SK-N-MC (cell line): ENCODE measurements at regions not wholly inside any gene's neighbourhood (a gene's known extent, or its start where the extent isn't known, plus 50 kb on each side); places are given as distances from the start of the nearest gene placed in this dataset.

Source experiments
- EZH2 ChIP-seq: fragments of 200-600 bp; sonication (generic); IDR thresholded peaks from one replicate; pipeline ENCODE4 v1.6.1; 2017; ENCODE audit warnings: antibody characterized with exemption
- FOXP2 ChIP-seq: optimal IDR thresholded peaks from 2 replicates; pipeline ENCODE3; 2011; ENCODE audit warnings: mild to moderate bottlenecking, moderate library complexity; ENCODE audit not compliant: insufficient read depth; ENCODE audit errors: extremely low read length, control extremely low read depth
- POLR2AphosphoS5 ChIP-seq: IDR thresholded peaks from 2 replicates; pipeline ENCODE4 v1.6.1; 2012; ENCODE audit warnings: mild to moderate bottlenecking, low read depth, low read length, borderline replicate concordance

DNA sequence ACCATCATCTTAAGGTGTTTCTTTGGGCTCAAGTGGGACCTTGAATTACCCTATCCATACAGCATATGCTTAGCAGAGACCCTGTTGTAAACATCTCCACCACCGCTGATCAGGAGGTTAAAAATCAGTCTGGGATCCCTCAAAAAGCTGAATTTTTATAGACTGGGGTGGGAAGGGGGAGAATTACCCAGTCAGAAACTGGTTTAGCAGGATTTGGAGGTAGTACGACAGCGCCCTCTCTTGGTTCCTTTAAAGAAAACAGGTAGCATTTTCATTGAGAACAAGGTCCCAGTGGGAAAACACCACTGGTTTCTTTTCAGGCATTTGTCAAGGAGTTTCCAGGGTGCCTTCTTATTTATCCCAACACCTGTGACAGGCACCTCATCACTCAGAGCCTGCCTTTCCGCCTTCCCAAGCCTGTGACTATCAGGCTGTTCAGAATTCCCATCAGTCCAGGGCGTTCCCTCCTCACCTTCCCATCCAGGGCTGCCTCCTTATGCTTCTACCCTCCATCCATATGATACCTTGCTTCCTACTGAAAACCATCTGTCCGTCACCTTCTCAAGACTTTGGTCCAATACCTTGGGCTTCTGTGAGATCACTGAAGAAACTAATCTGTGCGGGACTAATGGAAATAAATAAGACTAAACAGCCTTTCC is 203.8 kb upstream of the RAI14 start:
- TF ChIP-seq POLR2AphosphoS5 (no peak), FOXP2 (no peak), EZH2 (no peak)
